ENCODE measurements at regions not wholly inside any gene's neighbourhood (a gene's known extent, or its start where the extent isn't known, plus 50 kb on each side); places are given as distances from the start of the nearest gene placed in this dataset.
A peak's percentile ranks its signal among the peaks of the same experiment; 100 is the strongest.

GRCh38 chr2:236956641-236957040 lies 129.0 kb upstream of the COPS8 start:
- Histone ChIP-seq H2AFZ (ENCODE audit: low read length) (no peak overlapping the region), H3K27ac (ENCODE audit: insufficient read depth, low read length) (no peak overlapping the region), H3K36me3 (ENCODE audit: control insufficient read depth, insufficient read depth, low read length) (no peaks in the 10 kb centered on the region), H3K4me2 (ENCODE audit: extremely low read depth, insufficient read depth, low read length) (no peak overlapping the region), H3K9ac (ENCODE audit: insufficient read depth, low read length) (no peak overlapping the region), H3K9me3 (ENCODE audit: control insufficient read depth, insufficient read depth, low read depth, low read length) (no peaks in the 10 kb centered on the region), H3K27me3 (ENCODE audit: control insufficient read depth, insufficient read depth, low read length) (no peaks in the 10 kb centered on the region), H4K20me1 (ENCODE audit: control insufficient read depth, extremely low read depth, insufficient read depth, low read length) (no peaks in the 10 kb centered on the region), H3K4me1 (ENCODE audit: control insufficient read depth, extremely low read depth, insufficient read depth, low read length) (no peaks in the 10 kb centered on the region), H3K79me2 (ENCODE audit: control insufficient read depth, insufficient read depth, low read length) (no peaks in the 10 kb centered on the region), H3K4me3 (replicated peaks in 1 of 4; ENCODE audit: control extremely low read depth in 1 of 4, insufficient read depth in 1 of 4, low read depth in 3 of 4, low read length in 4 of 4) (no peak overlapping the region)
- no peak for DNase-seq (ENCODE audit: low read depth in 2 of 2)
- no peak for TF ChIP-seq CTCF (conservative IDR thresholded peaks at IDR 0.05 in 1 of 2, IDR thresholded peaks at IDR 0.05 in 1 of 2; ENCODE audit: low read depth in 1 of 2, low read length in 2 of 2)
- no peak for TF ChIP-seq EZH2 (IDR thresholded peaks at IDR 0.05; ENCODE audit: low read length, missing control alignments)

- no peak overlapping the region for H3K9ac ChIP-seq (ENCODE audit: insufficient read depth, low read length)
- DNase-seq (ENCODE audit: low read depth in 2 of 2), result no peak
- H3K4me1 ChIP-seq (ENCODE audit: control insufficient read depth, extremely low read depth, insufficient read depth, low read length), result no peaks in the 10 kb centered on the region
- no peaks in the 10 kb centered on the region for H4K20me1 ChIP-seq (ENCODE audit: control insufficient read depth, extremely low read depth, insufficient read depth, low read length)
- no peaks in the 10 kb centered on the region for H3K79me2 ChIP-seq (ENCODE audit: control insufficient read depth, insufficient read depth, low read length)
- H3K36me3 ChIP-seq (ENCODE audit: control insufficient read depth, insufficient read depth, low read length), result no peaks in the 10 kb centered on the region
- H3K27ac ChIP-seq (ENCODE audit: insufficient read depth, low read length), result no peak overlapping the region
- TF ChIP-seq EZH2 (IDR thresholded peaks at IDR 0.05; ENCODE audit: low read length, missing control alignments), result no peak
- TF ChIP-seq CTCF (conservative IDR thresholded peaks at IDR 0.05 in 1 of 2, IDR thresholded peaks at IDR 0.05 in 1 of 2; ENCODE audit: low read depth in 1 of 2, low read length in 2 of 2), result no peak
- H3K4me2 ChIP-seq (ENCODE audit: extremely low read depth, insufficient read depth, low read length), result no peak overlapping the region
- H2AFZ ChIP-seq (ENCODE audit: low read length), result no peak overlapping the region
- H3K9me3 ChIP-seq (ENCODE audit: control insufficient read depth, insufficient read depth, low read depth, low read length), result no peaks in the 10 kb centered on the region
- no peak overlapping the region for H3K4me3 ChIP-seq (replicated peaks in 1 of 4; ENCODE audit: control extremely low read depth in 1 of 4, insufficient read depth in 1 of 4, low read depth in 3 of 4, low read length in 4 of 4)
- H3K27me3 ChIP-seq (ENCODE audit: control insufficient read depth, insufficient read depth, low read length), result no peaks in the 10 kb centered on the region
Measured at GRCh38 chr2:236959036-236959435, 126.7 kb upstream of the COPS8 start.

GRCh38 chr2:236959876-236960275 lies 125.8 kb upstream of the COPS8 start:
- no peak overlapping the region for H3K4me2 ChIP-seq (ENCODE audit: extremely low read depth, insufficient read depth, low read length)
- H3K9me3 ChIP-seq (ENCODE audit: control insufficient read depth, insufficient read depth, low read depth, low read length), result no peaks in the 10 kb centered on the region
- no peak overlapping the region for H2AFZ ChIP-seq (ENCODE audit: low read length)
- H3K36me3 ChIP-seq (ENCODE audit: control insufficient read depth, insufficient read depth, low read length), result no peaks in the 10 kb centered on the region
- no peaks in the 10 kb centered on the region for H3K79me2 ChIP-seq (ENCODE audit: control insufficient read depth, insufficient read depth, low read length)
- H3K27me3 ChIP-seq (ENCODE audit: control insufficient read depth, insufficient read depth, low read length), result no peaks in the 10 kb centered on the region
- peak in 1 of 2 donors; percentile 13 for DNase-seq (ENCODE audit: low read depth in 2 of 2)
- H3K4me3 ChIP-seq (replicated peaks in 1 of 4; ENCODE audit: control extremely low read depth in 1 of 4, insufficient read depth in 1 of 4, low read depth in 3 of 4, low read length in 4 of 4), result no peak overlapping the region
- H3K27ac ChIP-seq (ENCODE audit: insufficient read depth, low read length), result no peak overlapping the region
- no peaks in the 10 kb centered on the region for H4K20me1 ChIP-seq (ENCODE audit: control insufficient read depth, extremely low read depth, insufficient read depth, low read length)
- H3K9ac ChIP-seq (ENCODE audit: insufficient read depth, low read length), result no peak overlapping the region
- no peak for TF ChIP-seq CTCF (conservative IDR thresholded peaks at IDR 0.05 in 1 of 2, IDR thresholded peaks at IDR 0.05 in 1 of 2; ENCODE audit: low read depth in 1 of 2, low read length in 2 of 2)
- TF ChIP-seq EZH2 (IDR thresholded peaks at IDR 0.05; ENCODE audit: low read length, missing control alignments), result no peak
- H3K4me1 ChIP-seq (ENCODE audit: control insufficient read depth, extremely low read depth, insufficient read depth, low read length), result no peaks in the 10 kb centered on the region

All from fibroblast of lung (primary cell).